NCI-H2081 (cell line): ENCODE measurements at regions not wholly inside any gene's neighbourhood (a gene's known extent, or its start where the extent isn't known, plus 50 kb on each side); places are given as distances from the start of the nearest gene placed in this dataset.
"Not testable (repeated sequence)": the region's sequence is repeated elsewhere in the genome, so short reads cannot be mapped to it uniquely, and the experiment has no call there.

Experiments
- DNase-seq, 2 experiments: peaks; one replicate each; lab custom pipeline; 2025; lab: John Stamatoyannopoulos, UW

DNA sequence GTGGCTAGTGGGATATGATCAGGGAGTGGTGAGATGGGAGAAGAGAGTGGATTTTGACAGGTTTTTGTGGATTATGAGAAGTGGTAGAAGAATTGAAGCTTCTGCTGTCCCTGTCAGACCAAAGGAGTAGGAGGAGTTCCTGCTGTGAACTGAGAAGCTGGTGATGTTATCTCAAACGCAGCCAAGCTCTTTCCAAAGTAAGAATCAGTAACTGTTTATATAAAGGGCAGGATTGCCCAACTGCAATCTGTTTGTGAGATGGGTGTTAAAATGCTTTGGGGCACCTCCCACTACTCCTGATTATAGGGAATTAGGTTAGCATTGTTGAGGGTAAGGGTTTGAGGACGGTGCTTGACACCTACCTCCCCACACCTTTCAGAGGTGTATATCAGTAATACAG lies 60.5 kb upstream of the USP25 start:
- no peak for DNase-seq

DNA sequence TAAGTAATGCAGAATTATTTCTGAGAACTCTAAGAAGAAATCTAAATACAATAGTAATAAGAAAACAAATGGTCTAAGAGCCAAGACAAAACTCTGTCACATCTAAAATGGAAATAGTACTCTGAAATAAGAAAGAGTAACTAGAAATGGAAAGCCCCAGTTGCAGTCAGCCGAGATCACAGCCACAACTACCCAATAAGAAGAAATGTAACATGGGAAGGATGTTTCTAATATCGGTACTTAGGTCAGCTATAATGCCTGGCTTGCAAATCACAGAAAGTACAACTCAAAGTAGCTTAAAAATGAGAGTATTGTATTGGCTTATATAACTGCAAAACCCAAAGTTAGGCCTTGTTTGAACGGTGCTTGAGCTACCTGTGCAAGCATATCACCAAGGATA lies 58.6 kb upstream of the USP25 start:
- no peak for DNase-seq

DNA sequence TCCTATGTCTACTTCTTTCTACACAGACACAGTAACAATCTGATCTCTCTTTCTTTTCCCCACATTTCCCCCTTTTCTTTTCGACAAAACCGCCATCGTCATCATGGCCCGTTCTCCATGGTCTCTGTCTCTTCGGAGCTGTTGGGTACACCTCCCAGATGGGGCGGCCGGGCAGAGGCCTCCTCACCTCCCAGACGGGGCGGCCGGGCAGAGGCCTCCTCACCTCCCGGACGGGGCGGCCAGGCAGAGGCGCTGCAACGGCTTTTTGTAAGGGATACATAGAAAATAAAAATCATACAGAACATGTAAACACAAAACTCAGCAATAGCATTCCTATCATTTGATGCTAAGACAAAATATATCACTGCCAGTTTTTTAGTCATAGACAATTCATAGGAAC lies 57.2 kb upstream of the USP25 start:
- not testable (repeated sequence) for DNase-seq

DNA sequence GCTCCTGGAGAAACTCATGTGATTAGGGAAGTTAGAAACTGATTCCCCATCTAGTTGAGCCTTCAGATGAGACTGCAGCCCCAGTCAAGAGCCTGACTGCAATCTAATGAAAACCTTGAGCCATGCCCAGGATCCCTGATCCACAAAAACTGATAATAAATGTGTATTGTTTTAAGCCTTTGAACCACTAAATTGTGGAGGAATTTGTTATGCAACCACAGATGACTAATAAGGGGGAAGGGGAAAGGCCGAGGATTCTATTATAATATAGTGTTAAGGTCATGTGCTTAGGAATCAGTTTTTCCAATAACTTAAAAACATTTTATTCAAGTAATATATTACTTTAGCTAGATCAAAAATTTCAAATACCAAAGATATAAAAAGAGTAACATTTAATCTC lies 52.8 kb upstream of the USP25 start:
- DNase-seq, result no peak

DNA sequence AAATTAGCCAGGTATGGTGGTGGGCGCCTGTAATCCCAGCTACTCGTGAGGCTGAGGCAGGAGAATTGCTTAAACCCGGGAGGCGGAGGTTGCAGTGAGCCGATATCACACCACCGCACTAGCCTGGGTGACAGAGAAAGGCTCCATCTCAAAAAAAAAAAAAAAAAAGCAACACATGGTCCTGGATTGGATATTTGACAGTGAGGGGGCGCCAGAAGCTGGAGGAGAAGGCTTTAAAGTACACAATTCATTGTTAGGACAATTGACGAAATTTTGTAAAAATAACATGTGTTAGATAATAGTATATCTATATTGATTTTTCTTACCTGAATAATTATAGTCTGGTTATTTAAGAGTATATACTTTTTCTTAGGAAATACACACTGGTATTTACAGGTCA lies 50.2 kb upstream of the USP25 start:
- no peak for DNase-seq
